ENCODE measurements at regions not wholly inside any gene's neighbourhood (a gene's known extent, or its start where the extent isn't known, plus 50 kb on each side); places are given as distances from the start of the nearest gene placed in this dataset.
"Not testable (repeated sequence)": the region's sequence is repeated elsewhere in the genome, so short reads cannot be mapped to it uniquely, and the experiment has no call there.

GRCh38 chr1:30371888-30372791 is 351.2 kb downstream of the MATN1 start:
- Mint-ChIP-seq H3K4me1 (ENCODE audit: low read depth) (no peaks in the 10 kb centered on the region), H3K27ac (no peak overlapping the region), H3K36me3 (ENCODE audit: insufficient read depth in 2 of 2) (no peaks in the 10 kb centered on the region), H3K27me3 (ENCODE audit: low read depth) (peaks cover 6% of the 10 kb centered on the region), H3K9me3 (no peaks in the 10 kb centered on the region), H3K4me3 (no peak overlapping the region)
- no peak for ATAC-seq (replicated peaks in 1 of 2)
- no peak for DNase-seq

DNA sequence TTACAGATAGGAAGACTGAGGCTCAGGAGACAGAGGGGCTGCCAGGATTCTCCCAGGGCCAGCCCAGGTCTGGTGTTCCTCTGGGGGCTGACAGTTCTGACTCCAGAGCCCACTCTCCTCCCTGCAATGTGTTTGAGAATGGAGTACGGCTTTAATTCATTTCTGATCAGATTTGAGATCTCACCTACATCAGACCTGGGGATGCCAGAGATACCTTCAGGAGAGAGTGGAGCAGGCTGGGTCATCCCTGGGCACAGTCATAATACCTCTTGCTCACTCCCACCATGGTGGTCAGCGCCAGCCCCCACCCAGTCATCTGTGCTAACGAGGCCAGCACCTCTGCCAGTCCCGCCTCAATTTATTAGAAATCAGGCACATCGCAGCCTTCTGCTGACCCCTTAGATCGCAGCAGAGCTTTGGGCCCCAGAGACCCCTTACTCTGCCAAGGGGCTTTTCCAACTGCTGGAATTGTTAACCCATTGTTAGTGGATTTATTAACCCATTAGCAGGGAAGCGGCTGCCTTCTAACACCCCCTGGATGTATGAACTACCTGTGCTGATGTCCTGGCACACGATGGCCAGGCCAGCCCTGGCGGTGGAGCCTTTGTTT is 352.1 kb downstream of the MATN1 start:
- DNase-seq = no peak

GRCh38 chr1:30368651-30369240 is 354.6 kb downstream of the MATN1 start:
- Mint-ChIP-seq H3K4me3 (no peak overlapping the region), H3K36me3 (ENCODE audit: insufficient read depth in 2 of 2) (no peaks in the 10 kb centered on the region), H3K4me1 (ENCODE audit: low read depth) (no peaks in the 10 kb centered on the region), H3K9me3 (no peaks in the 10 kb centered on the region), H3K27me3 (ENCODE audit: low read depth) (peaks cover 22% of the 10 kb centered on the region), H3K27ac (no peak overlapping the region)
- ATAC-seq (replicated peaks in 1 of 2) (no peak), DNase-seq (no peak)

More for the DNA sequence above, 352.1 kb downstream of the MATN1 start:
- Mint-ChIP-seq H3K4me1 (ENCODE audit: low read depth) (no peaks in the 10 kb centered on the region), H3K4me3 (no peak overlapping the region), H3K27me3 (ENCODE audit: low read depth) (peaks cover 13% of the 10 kb centered on the region), H3K36me3 (ENCODE audit: insufficient read depth in 2 of 2) (no peaks in the 10 kb centered on the region), H3K9me3 (no peaks in the 10 kb centered on the region), H3K27ac (no peak overlapping the region)
- no peak for ATAC-seq (replicated peaks in 1 of 2)

- Mint-ChIP-seq H3K27ac (no peak overlapping the region), H3K27me3 (ENCODE audit: low read depth) (peaks cover 17% of the 10 kb centered on the region), H3K4me1 (ENCODE audit: low read depth) (no peaks in the 10 kb centered on the region), H3K4me3 (no peak overlapping the region), H3K36me3 (ENCODE audit: insufficient read depth in 2 of 2) (no peaks in the 10 kb centered on the region), H3K9me3 (no peaks in the 10 kb centered on the region)
- DNase-seq (no peak), ATAC-seq (replicated peaks in 1 of 2) (no peak)
Measured at GRCh38 chr1:30366911-30367310, 356.5 kb downstream of the MATN1 start.

DNA sequence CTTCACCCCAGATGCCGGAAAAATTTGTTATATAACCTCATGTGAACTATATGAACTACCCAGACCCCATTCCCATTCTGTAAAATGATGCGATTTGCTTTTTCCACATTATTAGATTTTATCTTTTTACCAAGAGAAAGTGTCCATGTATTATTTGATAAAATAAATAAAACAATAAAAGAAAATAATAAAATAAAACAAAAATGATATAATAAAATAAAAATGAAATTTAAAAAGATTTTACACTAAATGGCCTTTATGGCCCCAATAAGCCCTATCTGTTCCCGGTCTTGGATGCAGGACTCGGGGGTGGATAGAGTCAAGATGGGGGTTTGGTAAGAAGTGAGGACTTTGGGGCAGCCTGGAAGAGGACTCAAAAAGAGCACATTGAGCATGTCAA is 357.2 kb downstream of the MATN1 start:
- ATAC-seq (replicated peaks in 1 of 2) = no peak
- Mint-ChIP-seq H3K4me1 (ENCODE audit: low read depth) (no peaks in the 10 kb centered on the region), H3K27me3 (ENCODE audit: low read depth) (peaks cover 17% of the 10 kb centered on the region)

GRCh38 chr1:30365596-30365995 is 357.8 kb downstream of the MATN1 start:
- ATAC-seq (replicated peaks in 1 of 2) = no peak
- Mint-ChIP-seq H3K27ac (no peak overlapping the region), H3K27me3 (ENCODE audit: low read depth) (peaks cover 17% of the 10 kb centered on the region), H3K9me3 (no peaks in the 10 kb centered on the region), H3K36me3 (ENCODE audit: insufficient read depth in 2 of 2) (no peaks in the 10 kb centered on the region), H3K4me3 (no peak overlapping the region), H3K4me1 (ENCODE audit: low read depth) (no peaks in the 10 kb centered on the region)
- DNase-seq = no peak

More for the DNA sequence above, 357.2 kb downstream of the MATN1 start:
- Mint-ChIP-seq H3K27ac (no peak overlapping the region), H3K9me3 (no peaks in the 10 kb centered on the region), H3K36me3 (ENCODE audit: insufficient read depth in 2 of 2) (no peaks in the 10 kb centered on the region), H3K4me3 (no peak overlapping the region)
- no peak for DNase-seq

DNA sequence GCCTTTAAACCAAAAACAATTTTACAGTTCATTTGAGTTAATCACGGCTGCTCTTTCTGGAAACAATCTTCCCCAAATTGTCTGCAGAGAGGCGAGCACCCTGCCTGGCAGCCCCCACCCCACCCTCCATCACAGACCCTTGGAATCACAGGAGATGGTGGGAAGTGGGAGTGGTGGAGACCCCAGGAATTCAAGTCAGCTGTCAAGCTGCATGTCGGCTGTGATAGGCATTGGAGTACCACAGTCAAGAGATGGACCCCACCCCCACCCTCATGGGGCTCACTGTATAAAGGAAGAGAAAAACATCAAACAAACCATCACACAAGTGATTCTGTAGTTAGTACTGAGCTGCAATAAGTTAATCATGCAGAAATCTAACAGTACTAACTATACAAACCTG is 360.4 kb downstream of the MATN1 start:
- DNase-seq = no peak
- peaks cover 17% of the 10 kb centered on the region for H3K27me3 Mint-ChIP-seq (ENCODE audit: low read depth)
- H3K9me3 Mint-ChIP-seq = no peaks in the 10 kb centered on the region
- no peak overlapping the region for H3K4me3 Mint-ChIP-seq
- no peaks in the 10 kb centered on the region for H3K36me3 Mint-ChIP-seq (ENCODE audit: insufficient read depth in 2 of 2)
- H3K27ac Mint-ChIP-seq = no peak overlapping the region
- ATAC-seq (replicated peaks in 1 of 2) = no peak
- no peaks in the 10 kb centered on the region for H3K4me1 Mint-ChIP-seq (ENCODE audit: low read depth)

GRCh38 chr1:30362603-30362990 is 360.8 kb downstream of the MATN1 start:
- Mint-ChIP-seq H3K9me3 (no peaks in the 10 kb centered on the region), H3K4me3 (no peak overlapping the region)

GRCh38 chr1:30361890-30362602 is 361.3 kb downstream of the MATN1 start:
- DNase-seq = not testable (repeated sequence)

More at GRCh38 chr1:30362603-30362990, 360.8 kb downstream of the MATN1 start:
- Mint-ChIP-seq H3K27me3 (ENCODE audit: low read depth) (peaks cover 17% of the 10 kb centered on the region), H3K36me3 (ENCODE audit: insufficient read depth in 2 of 2) (no peaks in the 10 kb centered on the region), H3K27ac (no peak overlapping the region), H3K4me1 (ENCODE audit: low read depth) (no peaks in the 10 kb centered on the region)
- ATAC-seq (replicated peaks in 1 of 2) (no peak), DNase-seq (no peak)

GRCh38 chr1:30360753-30361152 is 362.6 kb downstream of the MATN1 start:
- Mint-ChIP-seq H3K4me1 (ENCODE audit: low read depth) (no peaks in the 10 kb centered on the region), H3K36me3 (ENCODE audit: insufficient read depth in 2 of 2) (no peaks in the 10 kb centered on the region), H3K9me3 (no peaks in the 10 kb centered on the region), H3K4me3 (no peak overlapping the region), H3K27ac (no peak overlapping the region), H3K27me3 (ENCODE audit: low read depth) (peaks cover 15% of the 10 kb centered on the region)
- ATAC-seq (replicated peaks in 1 of 2) = no peak
- DNase-seq = no peak

More at GRCh38 chr1:30361890-30362602, 361.3 kb downstream of the MATN1 start:
- H3K4me1 Mint-ChIP-seq (ENCODE audit: low read depth); H3K36me3 Mint-ChIP-seq (ENCODE audit: insufficient read depth in 2 of 2); ATAC-seq (replicated peaks in 1 of 2); H3K9me3 Mint-ChIP-seq; H3K4me3 Mint-ChIP-seq; H3K27ac Mint-ChIP-seq: not testable (repeated sequence)
- H3K27me3 Mint-ChIP-seq (ENCODE audit: low read depth) = peaks cover 17% of the 10 kb centered on the region

GRCh38 chr1:30360281-30360680 is 363.1 kb downstream of the MATN1 start:
- no peak for ATAC-seq (replicated peaks in 1 of 2)
- Mint-ChIP-seq H3K27me3 (ENCODE audit: low read depth) (peaks cover 18% of the 10 kb centered on the region), H3K4me3 (no peak overlapping the region), H3K36me3 (ENCODE audit: insufficient read depth in 2 of 2) (no peaks in the 10 kb centered on the region), H3K27ac (no peak overlapping the region), H3K4me1 (ENCODE audit: low read depth) (no peaks in the 10 kb centered on the region), H3K9me3 (no peaks in the 10 kb centered on the region)
- DNase-seq = no peak

DNA sequence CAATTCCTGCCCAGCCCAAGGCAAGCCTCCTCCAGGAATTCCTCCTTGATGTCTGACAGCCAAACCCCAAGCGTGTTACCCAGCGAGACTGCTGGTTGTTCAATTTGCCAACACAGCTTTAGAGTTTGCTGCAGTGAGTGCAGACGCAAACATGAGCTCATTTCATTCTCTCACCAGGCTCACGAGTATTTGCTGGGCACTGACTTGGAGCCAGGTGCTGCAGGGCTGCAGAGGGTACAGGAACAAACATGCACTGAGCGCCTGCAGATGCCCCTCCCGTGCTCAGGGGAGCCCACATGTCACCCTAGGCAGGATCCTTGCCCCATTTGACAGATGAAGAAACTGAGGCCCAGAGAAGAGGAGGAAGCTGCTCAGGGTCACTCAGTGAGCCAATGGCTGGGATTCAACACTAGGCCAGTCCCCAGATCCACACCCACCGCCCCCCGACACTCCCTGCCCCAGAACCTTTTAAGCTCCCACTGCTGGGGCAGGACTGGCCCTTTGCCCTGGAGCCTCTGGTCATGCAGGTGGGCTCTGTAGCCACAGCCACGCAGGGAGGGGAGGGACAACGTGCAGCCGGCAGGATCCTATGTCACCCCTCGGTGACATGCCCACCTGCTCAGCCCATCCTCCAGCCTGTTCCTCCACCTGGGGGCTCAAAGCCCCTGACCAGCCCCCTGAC is 363.7 kb downstream of the MATN1 start:
- Mint-ChIP-seq H3K27me3 (ENCODE audit: low read depth) (peaks cover 18% of the 10 kb centered on the region), H3K36me3 (ENCODE audit: insufficient read depth in 2 of 2) (no peaks in the 10 kb centered on the region), H3K27ac (no peak overlapping the region), H3K9me3 (no peaks in the 10 kb centered on the region), H3K4me3 (no peak overlapping the region), H3K4me1 (ENCODE audit: low read depth) (no peaks in the 10 kb centered on the region)
- ATAC-seq (replicated peaks in 1 of 2) (no peak), DNase-seq (no peak)

Measured in activated T-cell treated with anti-CD3 and anti-CD28 coated beads, Interleukin-2, amount 50 U/mL, for 72 hours (primary cell).